ENCODE measurements at regions not wholly inside any gene's neighbourhood (a gene's known extent, or its start where the extent isn't known, plus 50 kb on each side); places are given as distances from the start of the nearest gene placed in this dataset.

GRCh38 chr15:38878926-38879325, 314.3 kb upstream of the RASGRP1 start:
- H3K36me3 Mint-ChIP-seq (ENCODE audit: low read depth): no peaks in the 10 kb centered on the region
- H3K4me3 Mint-ChIP-seq: no peak overlapping the region
- peaks cover 2% of the 10 kb centered on the region for H3K4me1 Mint-ChIP-seq
- no peak for ATAC-seq
- H3K9me3 ChIP-seq (ENCODE audit: control insufficient read depth, low read length, poor library complexity, severe bottlenecking): no peaks in the 10 kb centered on the region
- no peak for DNase-seq
- H3K27ac Mint-ChIP-seq: no peak overlapping the region
- peaks cover 8% of the 10 kb centered on the region for H3K27me3 Mint-ChIP-seq

DNA sequence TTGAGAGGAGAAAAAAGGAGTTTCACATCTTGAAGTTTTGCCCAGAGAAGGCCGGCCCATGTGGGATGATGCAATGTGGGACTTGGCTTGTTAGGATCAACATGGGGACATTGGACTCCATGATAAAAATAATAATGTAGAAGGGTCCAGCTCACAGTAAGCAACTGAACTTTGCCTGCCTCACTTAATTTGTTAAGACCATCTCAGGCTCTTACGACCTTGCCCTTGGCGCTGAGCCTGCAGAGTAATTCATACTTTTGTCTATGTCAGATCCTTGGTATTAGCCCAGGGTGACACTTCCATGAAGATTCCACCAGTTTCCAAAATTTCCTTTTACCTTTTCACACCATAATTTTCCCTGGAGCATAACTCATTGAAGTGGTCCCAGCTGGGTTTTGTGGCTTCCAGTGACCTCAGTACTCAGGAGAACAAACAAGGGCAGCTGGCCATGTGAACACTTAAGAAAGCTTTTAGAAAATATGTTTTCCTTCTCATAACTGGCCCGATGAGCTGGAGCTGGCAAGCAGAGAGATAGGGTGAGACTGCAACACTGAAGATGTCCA, 315.4 kb upstream of the RASGRP1 start:
- Mint-ChIP-seq H3K27me3 (peaks cover 4% of the 10 kb centered on the region), H3K4me3 (no peak overlapping the region), H3K36me3 (ENCODE audit: low read depth) (no peaks in the 10 kb centered on the region), H3K4me1 (peaks cover 4% of the 10 kb centered on the region), H3K27ac (no peak overlapping the region)
- DNase-seq (no peak), ATAC-seq (no peak)
- H3K9me3 ChIP-seq (ENCODE audit: control insufficient read depth, low read length, poor library complexity, severe bottlenecking): no peaks in the 10 kb centered on the region

DNA sequence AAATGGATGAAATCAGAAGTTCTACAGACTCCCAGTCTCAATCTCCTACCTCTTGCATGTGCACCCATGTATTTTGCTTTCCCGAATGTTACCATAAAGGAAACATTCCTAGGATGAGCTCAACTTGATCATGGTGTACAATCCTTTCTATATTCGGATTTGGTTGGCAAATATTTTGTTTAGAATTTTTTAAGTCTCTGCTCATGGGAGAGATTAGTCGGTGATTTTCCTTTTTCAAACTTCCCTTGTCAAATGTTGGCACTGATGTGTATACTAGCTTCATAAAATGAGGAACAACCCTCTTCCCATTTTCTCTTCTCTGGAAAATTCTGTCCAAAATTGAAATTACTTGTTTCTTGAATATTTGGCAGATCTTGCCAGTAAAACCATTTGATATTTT, 317.6 kb upstream of the RASGRP1 start:
- Mint-ChIP-seq H3K4me1 (peaks cover 4% of the 10 kb centered on the region), H3K4me3 (no peak overlapping the region), H3K27me3 (peaks cover 12% of the 10 kb centered on the region), H3K36me3 (ENCODE audit: low read depth) (no peaks in the 10 kb centered on the region), H3K27ac (no peak overlapping the region)
- DNase-seq: no peak
- H3K9me3 ChIP-seq (ENCODE audit: control insufficient read depth, low read length, poor library complexity, severe bottlenecking): no peaks in the 10 kb centered on the region
- no peak for ATAC-seq

GRCh38 chr15:38883987-38884386, 319.4 kb upstream of the RASGRP1 start:
- H3K27me3 Mint-ChIP-seq: peaks cover 8% of the 10 kb centered on the region
- no peak overlapping the region for H3K4me3 Mint-ChIP-seq
- H3K36me3 Mint-ChIP-seq (ENCODE audit: low read depth): no peaks in the 10 kb centered on the region
- H3K9me3 ChIP-seq (ENCODE audit: control insufficient read depth, low read length, poor library complexity, severe bottlenecking): no peaks in the 10 kb centered on the region
- H3K27ac Mint-ChIP-seq: no peak overlapping the region
- DNase-seq (no peak), ATAC-seq (no peak)
- H3K4me1 Mint-ChIP-seq: peaks cover 4% of the 10 kb centered on the region

GRCh38 chr15:38885001-38885400, 320.4 kb upstream of the RASGRP1 start:
- H3K9me3 ChIP-seq (ENCODE audit: control insufficient read depth, low read length, poor library complexity, severe bottlenecking): no peaks in the 10 kb centered on the region
- Mint-ChIP-seq H3K4me1 (peaks cover 4% of the 10 kb centered on the region), H3K36me3 (ENCODE audit: low read depth) (no peaks in the 10 kb centered on the region), H3K4me3 (no peak overlapping the region), H3K27ac (no peak overlapping the region), H3K27me3 (peaks cover 15% of the 10 kb centered on the region)
- ATAC-seq (no peak), DNase-seq (no peak)

- DNase-seq (no peak), ATAC-seq (no peak)
- H3K4me3 Mint-ChIP-seq: no peak overlapping the region
- no peaks in the 10 kb centered on the region for H3K36me3 Mint-ChIP-seq (ENCODE audit: low read depth)
- peaks cover 15% of the 10 kb centered on the region for H3K27me3 Mint-ChIP-seq
- no peaks in the 10 kb centered on the region for H3K9me3 ChIP-seq (ENCODE audit: control insufficient read depth, low read length, poor library complexity, severe bottlenecking)
- H3K4me1 Mint-ChIP-seq: peaks cover 4% of the 10 kb centered on the region
- H3K27ac Mint-ChIP-seq: no peak overlapping the region
Observed at GRCh38 chr15:38885471-38885952, 320.9 kb upstream of the RASGRP1 start.

GRCh38 chr15:38886315-38887163, 321.9 kb upstream of the RASGRP1 start:
- Mint-ChIP-seq H3K4me3 (no peak overlapping the region), H3K4me1 (peaks cover 4% of the 10 kb centered on the region), H3K27ac (no peak overlapping the region), H3K36me3 (ENCODE audit: low read depth) (no peaks in the 10 kb centered on the region), H3K27me3 (peaks cover 15% of the 10 kb centered on the region)
- DNase-seq (no peak), ATAC-seq (no peak)
- H3K9me3 ChIP-seq (ENCODE audit: control insufficient read depth, low read length, poor library complexity, severe bottlenecking): no peaks in the 10 kb centered on the region

- Mint-ChIP-seq H3K27ac (no peak overlapping the region), H3K4me3 (no peak overlapping the region), H3K27me3 (peaks cover 21% of the 10 kb centered on the region), H3K36me3 (ENCODE audit: low read depth) (peaks cover 3% of the 10 kb centered on the region), H3K4me1 (peaks cover 4% of the 10 kb centered on the region)
- H3K9me3 ChIP-seq (ENCODE audit: control insufficient read depth, low read length, poor library complexity, severe bottlenecking): no peaks in the 10 kb centered on the region
- ATAC-seq: no peak
- no peak for DNase-seq
Observed at GRCh38 chr15:38888701-38889221, 324.1 kb upstream of the RASGRP1 start.

DNA sequence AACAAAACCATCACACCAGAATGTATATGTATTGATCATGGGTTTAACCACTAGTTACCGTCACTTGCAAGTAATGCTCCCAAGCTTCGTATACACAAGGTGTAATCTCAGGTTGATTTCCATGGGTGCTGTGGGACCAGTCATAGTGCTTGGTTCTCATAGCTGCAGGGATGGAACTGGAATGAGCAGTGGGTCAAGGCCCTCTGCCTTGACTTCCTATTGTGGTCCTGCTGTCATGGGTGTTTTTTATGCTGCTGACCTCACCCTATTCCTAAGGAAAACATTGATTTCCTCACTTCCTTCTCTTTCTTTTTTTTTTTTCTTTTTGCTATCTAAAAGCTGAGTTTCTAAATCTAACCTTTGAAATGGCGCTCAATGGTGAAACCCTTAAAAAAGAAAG, 325.6 kb upstream of the RASGRP1 start:
- Mint-ChIP-seq H3K27me3 (peaks cover 30% of the 10 kb centered on the region), H3K4me1 (no peaks in the 10 kb centered on the region), H3K36me3 (ENCODE audit: low read depth) (peaks cover 3% of the 10 kb centered on the region), H3K27ac (no peak overlapping the region), H3K4me3 (no peak overlapping the region)
- ATAC-seq: no peak
- H3K9me3 ChIP-seq (ENCODE audit: control insufficient read depth, low read length, poor library complexity, severe bottlenecking): no peaks in the 10 kb centered on the region
- no peak for DNase-seq

GRCh38 chr15:38893925-38894242, 329.3 kb upstream of the RASGRP1 start:
- H3K27ac Mint-ChIP-seq: no peak overlapping the region
- H3K4me3 Mint-ChIP-seq: no peak overlapping the region
- no peaks in the 10 kb centered on the region for H3K4me1 Mint-ChIP-seq
- ATAC-seq (no peak), DNase-seq (no peak)
- peaks cover 21% of the 10 kb centered on the region for H3K27me3 Mint-ChIP-seq
- H3K36me3 Mint-ChIP-seq (ENCODE audit: low read depth): peaks cover 3% of the 10 kb centered on the region
- H3K9me3 ChIP-seq (ENCODE audit: control insufficient read depth, low read length, poor library complexity, severe bottlenecking): no peaks in the 10 kb centered on the region

DNA sequence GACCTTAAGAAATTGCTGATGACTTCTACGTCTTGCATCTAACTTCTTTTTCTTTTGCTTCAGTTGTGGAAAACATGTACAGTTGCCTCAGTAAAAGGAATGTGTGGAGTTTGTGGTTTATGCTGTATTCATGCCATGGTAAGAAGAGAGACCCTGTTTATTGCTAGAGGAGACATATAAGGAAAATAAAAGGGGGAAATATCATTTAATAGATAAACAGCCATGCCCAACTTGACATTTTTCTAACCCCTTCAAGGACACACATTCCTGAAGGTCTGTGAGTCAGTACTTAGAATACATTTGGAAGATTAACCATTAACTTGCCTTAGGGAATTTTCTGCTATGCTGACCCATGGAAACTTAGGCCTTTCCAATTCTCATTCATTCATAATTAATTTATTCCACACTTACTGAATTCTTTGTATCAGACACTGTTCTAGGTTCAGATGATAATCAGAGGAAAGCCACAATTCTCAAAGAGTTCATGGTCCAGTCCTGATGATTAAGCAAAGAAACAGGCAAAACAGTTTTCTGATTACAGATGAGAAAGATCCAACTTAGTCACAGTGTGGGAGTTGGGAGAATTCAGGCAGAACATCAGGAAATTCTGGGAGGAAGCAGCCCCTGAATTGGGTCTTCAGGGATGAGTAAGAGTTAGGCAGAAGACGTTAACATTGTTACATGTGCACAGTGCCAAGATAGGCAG, 329.8 kb upstream of the RASGRP1 start:
- no peaks in the 10 kb centered on the region for H3K4me1 Mint-ChIP-seq
- peaks cover 21% of the 10 kb centered on the region for H3K27me3 Mint-ChIP-seq
- H3K9me3 ChIP-seq (ENCODE audit: control insufficient read depth, low read length, poor library complexity, severe bottlenecking): no peaks in the 10 kb centered on the region
- H3K36me3 Mint-ChIP-seq (ENCODE audit: low read depth): peaks cover 3% of the 10 kb centered on the region
- ATAC-seq (no peak), DNase-seq (no peak)
- no peak overlapping the region for H3K27ac Mint-ChIP-seq
- no peak overlapping the region for H3K4me3 Mint-ChIP-seq

DNA sequence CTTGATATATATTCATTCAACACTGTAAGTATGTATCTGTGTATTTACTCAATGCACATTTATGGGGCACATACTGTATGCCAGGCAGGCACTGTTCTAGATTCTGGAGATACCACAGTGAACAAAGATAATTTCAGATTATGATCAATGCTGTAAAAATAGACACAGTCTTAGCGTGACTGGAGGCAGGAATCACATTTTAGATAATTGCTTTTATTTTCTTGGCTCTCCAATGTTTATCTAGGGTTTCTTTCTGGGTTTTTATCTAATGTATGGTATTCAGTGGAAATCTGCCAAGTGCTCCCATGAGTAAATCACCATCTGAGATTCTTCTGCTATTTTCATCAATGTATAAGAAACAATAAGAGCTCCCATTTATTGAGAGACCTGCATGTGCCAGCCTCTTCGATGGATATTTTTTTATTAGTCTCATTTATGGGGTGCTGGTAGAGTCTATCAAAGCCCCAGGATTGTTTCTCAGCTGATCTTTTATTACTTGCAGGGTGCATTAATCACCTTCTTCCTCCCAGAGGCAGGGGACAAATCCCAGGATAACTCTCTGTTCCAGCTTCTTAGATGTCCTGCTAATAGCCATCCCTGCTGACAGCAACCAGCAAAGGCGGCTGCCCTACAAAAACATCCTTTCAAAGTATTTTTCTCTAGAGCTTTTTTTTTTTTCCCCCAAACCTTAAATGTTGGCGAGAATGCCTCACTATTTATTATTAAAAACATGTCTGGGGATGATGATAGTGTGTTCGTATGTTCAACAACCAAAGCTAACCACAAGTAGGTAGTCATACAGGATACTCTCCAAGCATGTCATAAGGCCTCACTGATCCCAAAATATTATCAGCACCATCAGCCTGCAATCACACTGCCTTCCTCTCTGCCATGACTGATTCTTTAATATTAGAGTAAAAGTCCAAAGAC, 331.0 kb upstream of the RASGRP1 start:
- Mint-ChIP-seq H3K27me3 (peaks cover 15% of the 10 kb centered on the region), H3K27ac (no peak overlapping the region), H3K36me3 (ENCODE audit: low read depth) (peaks cover 6% of the 10 kb centered on the region), H3K4me3 (no peak overlapping the region), H3K4me1 (no peaks in the 10 kb centered on the region)
- no peak for ATAC-seq
- no peaks in the 10 kb centered on the region for H3K9me3 ChIP-seq (ENCODE audit: control insufficient read depth, low read length, poor library complexity, severe bottlenecking)
- DNase-seq: no peak
